HG02642 (cell line): ENCODE measurements at regions not wholly inside any gene's neighbourhood (a gene's known extent, or its start where the extent isn't known, plus 50 kb on each side); places are given as distances from the start of the nearest gene placed in this dataset.
"Not testable (repeated sequence)": the region's sequence is repeated elsewhere in the genome, so short reads cannot be mapped to it uniquely, and the experiment has no call there.

Experiments used
- ATAC-seq: cut with Tn5 transposase; IDR thresholded peaks from one replicate; pipeline ENCODE4 v1.9.1; 2021; ENCODE audit warnings: mild to moderate bottlenecking; ENCODE audit not compliant: unreplicated experiment, poor library complexity

DNA sequence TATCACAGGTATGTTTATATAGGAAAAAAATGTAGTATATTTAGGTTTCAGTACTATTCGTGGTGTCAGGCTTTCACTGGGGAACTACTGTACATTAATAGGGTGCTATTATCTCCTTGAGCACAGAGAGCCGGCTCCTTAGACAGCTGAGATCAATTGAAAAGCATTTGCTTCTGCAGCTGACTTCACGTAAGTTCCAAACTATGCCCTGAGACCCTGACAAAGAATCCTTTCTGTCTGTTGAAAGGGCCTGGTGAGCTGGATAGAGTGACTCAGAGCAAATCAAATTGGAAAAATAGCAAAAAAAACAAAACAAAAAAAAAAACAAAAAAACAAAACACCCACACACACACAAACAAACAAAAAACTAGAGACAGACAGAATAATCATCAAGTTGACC, 652.0 kb downstream of the MTRR start:
- no peak for ATAC-seq

DNA sequence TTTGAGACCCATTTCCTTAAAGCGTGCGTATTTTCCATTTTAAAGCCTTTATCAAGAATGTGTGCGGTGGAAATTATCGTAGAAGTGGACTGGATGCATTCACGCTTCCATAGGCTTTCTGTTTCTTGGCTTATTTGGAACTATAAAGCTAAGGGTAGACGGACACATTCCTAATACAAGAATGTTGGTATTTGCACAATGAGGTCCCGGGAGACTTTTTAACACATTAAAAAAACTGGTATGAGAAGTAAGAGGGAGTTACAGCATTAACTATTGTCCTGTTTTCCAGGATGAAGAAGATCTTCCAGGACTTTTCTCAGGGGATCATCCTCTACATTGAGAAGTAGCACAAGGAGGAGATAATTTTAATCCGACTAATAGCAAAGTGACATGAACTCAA, 653.0 kb downstream of the MTRR start:
- ATAC-seq: no peak

DNA sequence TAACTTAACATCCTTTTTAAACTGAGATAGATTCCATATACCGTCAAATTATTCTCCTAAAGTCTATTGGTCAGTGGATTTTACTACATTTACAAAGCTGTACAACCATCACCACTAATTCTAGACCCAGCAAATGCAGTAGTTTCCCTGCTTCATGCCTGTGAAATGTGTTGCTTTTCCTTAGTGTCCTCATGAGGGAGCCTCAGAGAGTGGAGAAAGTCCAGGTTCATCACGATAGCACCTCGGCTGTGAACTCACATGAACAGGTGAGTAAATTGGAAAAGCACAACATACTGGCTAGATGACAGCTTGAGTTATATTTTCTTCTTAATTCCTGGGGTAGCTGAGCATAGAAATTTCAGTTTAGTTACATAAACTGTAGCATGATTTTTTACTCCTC, 653.7 kb downstream of the MTRR start:
- ATAC-seq: no peak

DNA sequence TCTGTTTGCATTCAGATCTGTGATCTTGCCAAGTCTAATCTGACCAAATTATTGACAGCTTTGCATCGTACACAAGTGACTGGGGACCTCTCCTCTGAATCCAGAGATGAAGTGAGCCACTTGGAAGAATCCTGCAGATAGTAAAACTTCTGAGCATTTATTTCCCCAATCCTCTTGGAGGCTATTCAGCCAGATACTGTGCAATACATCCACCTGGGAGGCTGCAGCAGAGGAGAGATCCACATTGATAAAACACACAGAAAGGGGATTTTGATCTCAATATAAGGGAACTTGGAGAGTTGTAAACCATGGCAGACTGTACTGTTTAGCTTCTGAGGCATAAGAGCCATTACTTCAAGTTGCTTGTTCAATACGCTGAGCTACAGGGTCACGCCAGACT, 654.6 kb downstream of the MTRR start:
- no peak for ATAC-seq

DNA sequence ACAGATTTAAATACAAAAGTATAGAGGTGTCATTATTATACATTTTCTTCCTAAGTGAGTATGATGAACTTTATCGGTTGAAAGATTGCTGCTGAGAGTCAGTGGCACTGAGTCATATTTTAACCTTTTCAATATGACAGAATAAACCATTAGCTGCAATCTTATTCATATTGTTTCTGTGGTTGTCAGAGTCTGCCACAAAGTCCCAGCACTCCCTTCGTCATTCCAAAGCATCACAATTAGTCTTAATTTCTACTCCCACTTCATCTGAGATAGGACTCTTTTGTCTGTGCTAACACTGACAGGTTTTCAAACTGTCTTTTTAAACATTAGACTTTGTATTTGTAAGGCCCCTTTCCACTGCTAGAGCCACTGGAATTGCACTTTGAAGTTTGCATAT, 656.9 kb downstream of the MTRR start:
- no peak for ATAC-seq

DNA sequence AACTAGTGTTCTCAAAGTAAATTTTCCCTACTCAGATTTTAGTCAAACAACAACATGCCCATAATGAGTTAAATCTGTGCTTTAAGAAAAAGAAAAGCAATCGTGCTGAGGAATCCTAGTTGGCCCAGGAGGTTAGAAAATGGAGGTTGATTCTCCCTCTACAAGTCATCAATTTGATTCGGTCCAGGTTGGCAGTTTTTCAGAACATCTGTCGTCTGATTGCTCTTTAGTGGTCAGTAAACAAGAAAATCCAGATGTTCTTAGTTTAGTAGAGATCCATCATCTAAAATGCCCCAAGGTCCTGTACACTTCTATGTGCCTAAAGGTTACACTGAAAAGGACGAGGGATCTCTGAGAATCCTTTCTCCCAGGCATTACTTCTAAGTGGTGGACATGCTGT, 659.2 kb downstream of the MTRR start:
- ATAC-seq: no peak

DNA sequence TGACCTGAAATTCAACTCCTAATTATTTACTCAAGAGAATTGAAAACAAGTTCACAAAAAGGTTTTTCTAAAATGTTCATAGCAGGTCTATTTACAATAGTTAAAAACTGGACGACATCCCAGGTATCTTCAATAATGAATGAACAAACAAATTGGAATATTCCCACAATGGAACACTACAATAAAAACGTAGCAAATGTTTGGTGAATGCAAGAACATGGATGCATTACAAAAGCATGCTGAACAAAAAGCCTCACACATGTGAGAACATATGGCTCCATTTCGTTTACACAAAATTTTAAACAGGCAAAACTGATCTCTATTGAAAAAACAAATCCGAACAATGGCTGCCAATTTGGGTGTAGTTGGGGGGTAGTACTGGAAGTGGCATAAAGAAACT, 669.9 kb downstream of the MTRR start:
- ATAC-seq: no peak

DNA sequence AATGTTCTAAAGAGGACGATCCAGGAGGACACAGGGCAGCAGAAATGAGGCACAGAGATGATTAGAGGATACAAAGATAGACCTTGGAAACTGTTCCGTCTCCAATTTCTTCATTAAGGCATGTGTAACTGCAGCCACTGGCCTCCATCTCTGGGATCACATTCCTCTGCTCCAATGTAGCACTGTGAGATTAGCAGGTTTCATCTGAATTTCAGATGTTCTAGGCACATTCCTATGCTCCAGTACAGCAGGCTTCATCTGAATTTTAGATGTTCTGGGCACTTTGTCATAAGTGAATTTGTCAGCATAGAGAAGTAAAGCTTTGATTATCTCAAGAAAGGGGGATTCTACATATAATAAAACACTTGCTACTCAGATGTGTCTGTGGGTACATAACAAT, 671.4 kb downstream of the MTRR start:
- no peak for ATAC-seq

DNA sequence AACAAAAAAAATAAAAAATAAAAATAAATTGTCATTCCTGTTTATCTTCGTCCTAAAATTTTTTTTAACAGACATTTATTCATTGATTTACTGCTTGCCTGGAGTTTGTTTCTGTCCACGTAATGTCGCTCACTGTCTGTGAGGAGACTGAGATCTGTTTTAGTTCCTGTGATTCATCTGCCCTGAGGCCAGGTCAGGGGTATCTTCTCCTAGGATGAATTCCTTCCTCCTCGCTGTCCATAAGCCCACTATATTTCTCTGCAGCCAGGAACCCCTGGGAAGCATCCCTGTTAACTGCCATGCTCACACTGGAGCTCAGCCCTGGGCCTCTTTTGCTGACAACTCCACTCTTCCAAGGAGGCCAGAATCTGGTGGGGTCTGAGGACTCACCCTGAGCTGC, 682.0 kb downstream of the MTRR start:
- no peak for ATAC-seq

DNA sequence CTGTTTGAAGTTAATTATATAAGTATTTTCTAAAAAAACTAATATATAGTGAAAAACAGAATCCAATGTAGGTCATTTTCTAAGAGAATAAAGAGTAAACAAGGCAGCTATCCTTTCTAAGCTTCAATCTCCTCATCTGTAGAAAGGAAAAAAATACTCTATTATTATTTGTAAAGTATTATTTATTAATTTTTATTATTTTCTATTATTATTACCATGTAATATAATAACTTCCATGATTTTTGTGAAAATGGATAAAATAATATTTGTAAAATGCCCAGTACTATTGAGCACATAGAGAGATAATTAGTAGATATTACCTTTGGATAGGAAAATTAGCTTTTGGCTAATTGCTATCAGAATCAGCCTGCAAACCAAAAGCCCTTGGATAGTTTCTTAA, 684.4 kb downstream of the MTRR start:
- ATAC-seq: no peak

DNA sequence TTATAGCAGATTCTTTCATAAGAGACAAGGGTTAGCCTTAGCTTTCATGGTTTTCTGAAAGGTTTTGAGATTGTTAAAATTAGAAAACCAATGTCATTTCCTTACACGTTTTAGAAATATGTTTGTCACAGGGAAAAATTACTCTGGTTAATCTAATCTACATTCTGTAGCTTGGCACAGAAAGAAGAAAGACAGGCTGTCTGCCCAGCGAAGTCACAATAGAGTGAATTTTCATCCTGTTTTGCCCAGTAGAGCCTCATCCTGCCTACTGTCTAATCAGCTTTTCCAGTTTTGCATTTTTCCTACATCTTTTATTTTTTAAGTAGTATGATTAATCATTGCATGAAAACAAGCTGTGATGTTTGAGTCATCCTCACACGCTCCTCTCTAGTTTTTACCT, 688.8 kb downstream of the MTRR start:
- no peak for ATAC-seq

DNA sequence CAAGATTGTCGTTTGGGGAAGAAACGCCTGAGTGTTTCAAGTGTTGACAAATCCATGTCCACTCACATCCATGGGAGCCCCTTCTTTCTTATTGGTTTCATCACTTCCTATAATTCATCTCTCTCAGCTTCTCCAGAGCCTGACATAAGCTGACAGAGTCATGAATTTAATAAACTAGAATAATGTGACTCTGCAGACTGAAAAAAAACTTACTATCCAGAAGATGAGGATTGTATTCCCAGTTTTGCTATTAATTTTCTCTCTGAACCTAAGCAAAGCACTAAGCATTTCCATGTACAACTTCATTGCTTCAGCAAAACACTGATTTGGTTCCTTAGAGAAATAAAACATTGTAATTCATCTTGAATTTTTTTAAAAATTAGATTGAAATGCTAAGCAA, 691.8 kb downstream of the MTRR start:
- no peak for ATAC-seq

DNA sequence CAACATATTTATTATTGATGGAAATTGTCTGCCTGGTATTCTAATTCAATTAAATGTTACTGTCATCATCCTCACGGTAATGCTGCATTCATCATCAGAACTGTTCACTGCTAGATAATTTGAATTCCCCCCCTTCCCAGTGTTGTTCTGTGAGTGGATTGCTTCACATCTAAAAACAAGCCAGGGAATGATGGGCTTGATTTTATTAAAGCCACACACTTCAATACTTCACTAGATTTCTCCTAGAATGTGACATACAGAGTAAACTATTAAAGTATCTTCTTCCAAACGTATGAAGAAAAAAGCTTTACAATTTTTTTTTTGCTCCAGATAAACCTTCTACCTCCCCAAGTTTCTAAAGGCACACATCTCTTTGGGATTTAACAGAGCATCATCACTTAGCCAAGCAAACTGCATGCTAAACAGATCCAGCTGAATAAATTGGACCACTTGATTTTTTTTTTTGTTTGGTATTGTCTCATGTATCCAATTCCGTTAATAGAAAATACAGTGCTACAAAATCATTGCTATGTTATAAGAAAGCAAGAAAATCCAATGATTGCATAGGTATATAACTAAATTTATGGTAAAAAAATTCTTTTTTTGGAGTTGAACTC, 692.4 kb downstream of the MTRR start:
- ATAC-seq: no peak

DNA sequence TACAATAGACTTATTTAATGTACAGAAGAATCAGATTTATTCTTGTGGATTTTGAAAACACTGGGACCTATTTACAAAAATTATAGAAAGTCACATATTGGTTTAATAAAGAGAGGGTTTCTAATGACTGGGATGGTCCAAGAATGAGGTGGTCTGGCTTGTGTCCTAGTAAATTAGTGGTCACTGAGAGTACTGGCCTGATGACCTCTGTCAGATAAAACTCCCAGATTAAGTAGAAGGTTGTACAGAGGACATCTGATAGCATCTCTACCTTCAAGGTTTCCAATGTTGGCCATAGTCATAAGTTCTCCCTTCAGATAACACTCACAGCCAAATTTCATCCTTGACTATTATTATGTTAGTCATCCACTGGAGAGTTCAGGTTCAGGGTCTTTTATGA, 692.9 kb downstream of the MTRR start:
- no peak for ATAC-seq

DNA sequence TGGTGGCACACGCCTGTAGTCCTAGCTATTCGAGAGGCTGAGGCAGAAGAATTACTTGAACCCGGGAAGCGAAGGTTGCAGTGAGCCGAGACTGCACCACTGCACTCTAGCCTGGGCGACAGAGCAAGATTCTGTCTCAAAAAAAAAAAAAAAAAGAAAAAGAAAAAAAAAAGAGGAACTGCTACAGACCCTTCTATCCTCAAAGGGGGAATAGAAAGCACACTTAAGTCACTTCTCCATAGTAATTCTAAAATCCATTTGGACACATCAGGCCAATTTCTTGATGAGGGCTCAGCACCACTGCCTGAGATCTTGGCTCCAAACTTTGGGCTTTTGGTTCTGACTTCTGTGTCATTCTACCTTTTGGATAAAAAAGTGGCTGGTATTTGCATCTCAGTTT, 694.6 kb downstream of the MTRR start:
- ATAC-seq: not testable (repeated sequence)

DNA sequence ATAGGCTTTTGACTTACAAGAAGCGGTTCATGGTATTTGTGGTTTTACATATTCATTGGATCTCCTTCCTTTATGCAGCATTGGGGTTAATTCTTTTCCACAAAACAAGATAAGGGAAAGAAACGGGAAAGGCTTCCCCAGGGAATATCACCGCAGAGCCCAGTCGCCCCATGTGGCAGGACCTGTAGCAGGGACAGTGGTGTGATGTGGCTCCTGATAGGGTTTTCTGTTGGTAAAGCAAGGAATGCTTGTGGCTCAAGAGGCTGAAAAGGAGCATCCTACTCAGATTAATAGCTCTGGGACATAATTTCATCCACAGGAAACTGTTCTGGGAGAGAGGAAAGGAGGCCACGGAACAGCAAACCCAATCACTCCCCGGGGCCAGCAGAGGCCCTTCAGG, 699.9 kb downstream of the MTRR start:
- no peak for ATAC-seq

DNA sequence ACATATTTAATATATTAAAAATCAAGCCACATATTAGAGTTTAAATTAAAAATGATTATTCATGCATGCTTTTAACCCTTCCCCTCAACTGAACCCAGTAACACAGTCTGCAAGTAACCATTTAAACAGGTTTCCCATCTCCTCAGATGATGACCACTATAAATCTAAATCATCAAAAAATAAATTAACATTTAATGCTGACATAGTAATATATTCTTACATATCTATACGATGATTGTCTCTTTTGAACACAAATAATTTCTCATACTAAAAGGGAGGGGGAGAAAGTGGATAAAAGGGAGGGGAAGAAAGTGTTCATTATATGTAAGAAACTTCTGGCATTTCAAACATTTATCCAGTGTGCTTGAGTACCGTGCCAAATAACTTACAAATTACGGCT, 701.6 kb downstream of the MTRR start:
- ATAC-seq: no peak

DNA sequence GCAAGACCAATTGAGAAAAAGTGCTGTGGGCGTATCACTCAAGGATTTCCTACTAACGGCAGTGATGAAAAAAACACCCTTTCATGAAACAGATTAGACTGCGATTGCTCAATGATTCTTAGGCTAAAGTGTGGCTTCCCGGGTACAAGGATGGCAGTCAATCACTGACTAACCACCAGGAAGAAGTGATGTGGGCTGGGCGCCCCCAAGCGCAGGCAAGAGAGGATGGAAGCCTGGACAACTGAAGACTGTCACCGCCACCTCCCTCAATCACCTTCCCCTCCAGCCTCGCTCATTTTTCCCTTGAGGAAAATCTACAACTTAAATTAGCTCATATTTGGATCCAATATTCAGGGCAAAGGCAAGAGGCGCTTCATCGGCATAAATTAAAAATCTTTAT, 707.2 kb downstream of the MTRR start:
- no peak for ATAC-seq

DNA sequence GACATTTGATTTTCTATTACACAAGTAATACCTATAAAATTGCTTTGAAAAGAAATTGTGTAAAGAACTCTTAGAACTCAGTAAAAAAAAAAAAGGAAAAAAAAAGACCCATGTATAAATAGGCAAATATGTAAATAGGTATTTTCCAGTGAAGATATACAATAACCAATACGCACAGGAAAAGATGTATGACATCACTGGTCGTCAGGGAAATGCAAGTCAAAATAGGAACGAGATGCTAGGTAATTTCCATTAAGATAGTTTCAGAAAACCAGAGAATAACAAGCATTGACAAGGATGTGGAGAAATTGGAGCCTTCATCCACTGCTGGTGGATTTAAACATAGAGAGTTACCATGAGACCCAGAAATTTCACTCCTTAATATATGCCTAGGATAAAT, 708.8 kb downstream of the MTRR start:
- ATAC-seq: peak; percentile 66

DNA sequence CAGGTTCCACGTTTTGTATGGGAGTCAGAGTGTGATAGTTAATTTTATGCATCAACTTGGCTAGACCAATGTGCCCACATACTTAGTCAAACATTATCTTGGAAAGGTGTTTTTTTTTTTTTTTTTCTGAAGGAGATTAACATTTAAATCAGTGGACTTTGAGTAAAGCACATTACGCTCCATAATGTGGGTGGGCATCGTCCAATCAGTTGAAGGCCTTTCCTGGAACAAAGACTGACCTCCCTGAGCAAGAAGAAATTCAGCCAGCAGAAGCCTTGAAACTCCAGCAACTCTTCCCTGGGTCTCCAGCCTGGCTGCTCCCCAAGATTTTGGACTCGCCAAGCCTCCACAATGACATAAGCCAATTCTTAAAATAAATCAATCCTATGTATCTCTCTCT, 711.4 kb downstream of the MTRR start:
- ATAC-seq: no peak

DNA sequence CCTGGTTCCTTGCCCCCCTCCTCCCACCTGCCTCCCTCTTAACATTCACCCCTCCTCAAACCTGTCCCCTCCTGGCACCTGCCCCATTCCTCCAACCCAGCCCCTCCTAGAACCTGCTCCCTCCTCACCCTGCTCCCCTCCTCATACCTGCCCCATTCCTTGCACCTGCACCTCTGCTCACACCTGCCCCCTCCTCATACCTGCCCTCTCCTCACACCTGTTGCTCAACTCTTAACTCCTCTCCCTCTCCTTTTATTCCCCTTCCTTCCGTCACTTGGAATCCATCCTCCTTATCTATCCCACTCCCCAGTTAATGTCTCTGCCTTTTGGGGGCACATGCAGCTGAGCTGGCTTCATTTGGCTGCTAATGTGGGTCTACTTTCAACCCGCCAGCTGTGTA, 712.1 kb downstream of the MTRR start:
- ATAC-seq: no peak

DNA sequence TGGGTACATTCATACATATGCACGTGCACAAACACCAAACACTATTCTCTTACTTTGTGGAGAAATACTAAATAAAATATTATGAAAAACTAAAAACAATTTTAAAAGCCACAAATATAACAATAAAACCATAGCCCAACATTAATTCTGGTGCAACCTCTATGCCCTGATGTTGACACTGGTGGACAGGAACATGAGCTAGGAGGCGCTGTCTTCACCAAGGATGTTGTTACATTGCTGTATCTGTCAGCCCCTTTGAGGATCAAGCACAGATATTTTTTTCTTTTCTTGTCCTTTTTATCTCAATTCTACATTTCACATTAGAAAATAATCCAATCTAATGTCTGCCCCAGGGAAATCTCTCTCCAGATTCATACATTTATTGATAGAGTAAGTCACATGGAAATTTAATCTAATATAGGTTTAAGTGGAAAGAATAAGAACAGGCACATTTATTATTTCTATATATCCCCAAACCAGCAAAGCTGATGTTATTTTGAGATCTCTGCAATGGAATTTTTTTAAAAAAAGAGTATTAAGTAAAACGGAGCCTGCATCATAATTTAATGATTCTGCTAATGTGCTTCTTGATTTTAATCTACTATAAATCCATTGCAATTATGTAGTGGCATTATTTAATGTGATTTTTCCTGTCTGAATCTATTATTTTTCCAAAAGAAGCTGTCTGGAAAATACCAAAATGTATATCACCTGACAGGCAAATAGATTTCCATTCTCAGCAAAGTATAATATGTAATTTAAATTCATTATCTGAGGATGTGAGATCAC, 716.5 kb downstream of the MTRR start:
- ATAC-seq: no peak
